Activated CD8-positive, alpha-beta memory T cell treated with anti-CD3 and anti-CD28 coated beads for 24 hours (primary cell): ENCODE measurements at regions not wholly inside any gene's neighbourhood (a gene's known extent, or its start where the extent isn't known, plus 50 kb on each side); places are given as distances from the start of the nearest gene placed in this dataset.

Experiments
- DNase-seq: peaks from one replicate; pipeline ENCODE4 v3.0.0-alpha.2; 2020

DNA sequence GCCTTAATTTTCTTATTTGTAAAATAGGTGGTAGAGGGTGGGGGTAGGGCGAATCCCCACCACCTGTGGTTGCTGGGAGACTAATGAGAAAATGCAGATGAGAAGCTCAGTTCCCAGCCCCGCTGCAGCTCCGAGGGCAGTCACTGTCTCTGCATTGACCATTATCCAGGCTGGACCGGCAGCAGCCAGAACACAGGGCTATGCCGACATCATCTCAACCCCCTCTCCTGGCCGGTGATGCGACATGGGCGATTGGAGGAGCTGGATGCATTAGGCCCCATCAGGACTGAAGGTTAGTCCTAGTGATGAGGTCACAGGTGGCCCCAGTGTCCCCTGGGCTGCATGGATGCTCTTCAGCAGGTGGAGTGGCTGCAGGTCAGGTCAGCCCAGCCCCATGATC lies 412.4 kb downstream of the CTTN start:
- no peak for DNase-seq

DNA sequence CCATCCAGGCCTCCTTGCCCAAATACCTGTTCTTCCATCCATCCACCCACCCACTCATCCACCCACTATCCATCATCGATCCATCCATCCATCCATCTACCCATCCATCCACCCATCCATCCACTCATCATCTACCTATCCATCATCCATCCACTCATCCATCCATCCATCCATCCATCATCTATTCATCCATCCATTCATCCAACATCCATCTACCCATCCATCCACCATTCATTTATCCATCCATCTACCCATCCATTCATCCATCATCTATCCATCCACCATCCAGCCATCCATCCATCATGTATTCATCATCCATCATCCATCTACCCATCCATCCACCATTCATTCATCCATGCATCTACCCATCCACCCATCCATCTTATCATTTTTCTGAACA lies 413.2 kb downstream of the CTTN start:
- no peak for DNase-seq

DNA sequence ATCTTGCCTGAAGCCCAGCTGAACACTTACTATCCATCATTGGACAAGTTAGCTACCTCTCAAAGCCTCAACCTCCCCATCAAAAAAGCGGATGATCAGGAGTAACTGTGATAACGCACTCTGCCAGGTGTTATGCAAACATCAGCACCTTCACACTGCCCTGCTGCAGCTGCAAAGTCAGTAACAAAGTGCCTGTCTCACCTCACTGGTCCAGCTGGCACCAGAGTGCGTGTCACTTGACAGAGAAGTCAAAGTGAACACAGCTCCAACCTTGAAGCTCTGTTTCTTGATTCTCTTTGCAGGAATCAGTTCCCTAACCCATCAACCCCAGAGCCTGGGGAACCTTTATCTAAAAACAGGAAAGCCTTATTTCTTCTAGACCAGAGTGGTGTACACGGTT lies 413.6 kb downstream of the CTTN start:
- DNase-seq: no peak

DNA sequence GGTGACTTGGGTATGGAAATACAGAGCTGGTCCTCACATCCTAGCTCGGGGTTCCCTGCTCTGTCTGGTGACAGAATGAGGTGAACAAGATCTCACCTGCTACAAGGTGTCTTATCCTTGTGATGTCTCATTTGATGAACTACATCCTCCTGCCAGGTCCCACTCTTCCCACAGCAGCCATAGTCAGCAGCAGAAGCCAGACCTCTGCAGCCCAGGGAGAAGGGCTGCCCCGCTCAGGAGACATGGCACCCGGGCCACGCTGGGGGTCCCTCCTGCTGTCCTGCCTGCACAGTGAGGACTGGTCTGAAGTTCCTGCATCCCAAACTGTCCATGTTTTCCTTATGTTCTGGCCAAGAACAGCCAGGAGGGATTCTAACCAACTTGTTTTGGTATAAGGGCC lies 414.1 kb downstream of the CTTN start:
- no peak for DNase-seq

DNA sequence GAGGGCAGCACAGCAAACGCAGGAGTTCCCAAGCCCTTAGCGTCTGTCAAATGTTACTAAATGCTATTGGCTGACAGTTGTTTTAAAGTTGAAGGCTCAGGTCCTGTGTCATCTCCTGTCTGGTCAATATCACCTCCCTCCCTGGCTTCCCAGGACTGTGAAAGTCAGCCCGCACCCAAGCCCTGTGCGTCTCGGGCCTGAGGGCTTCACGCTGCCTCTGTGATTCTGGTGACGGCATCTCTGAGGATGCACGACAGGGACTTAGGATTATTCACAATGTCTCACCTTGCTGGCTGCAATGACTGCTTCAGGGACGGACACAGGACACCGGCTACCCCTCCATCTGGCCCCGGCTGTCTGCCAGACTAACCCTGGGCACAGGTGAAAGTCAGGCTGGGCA lies 415.3 kb downstream of the CTTN start:
- no peak for DNase-seq

DNA sequence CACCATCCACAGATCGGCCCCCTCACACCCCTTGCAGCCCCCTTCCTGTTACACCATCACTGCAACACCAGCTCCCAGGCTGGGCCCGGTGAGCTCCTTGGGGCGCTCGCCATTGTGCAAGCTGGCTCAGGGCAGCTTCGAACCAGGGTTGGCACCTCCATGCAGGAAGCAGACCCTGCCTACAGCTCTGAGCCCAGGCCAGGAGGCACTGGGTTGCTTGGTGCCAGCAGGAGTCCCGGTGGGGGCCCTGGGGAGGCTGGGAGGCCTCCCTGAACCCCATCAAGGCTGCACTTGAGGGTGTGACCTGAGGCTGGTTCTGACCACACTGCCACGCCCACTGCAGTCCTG lies 417.1 kb downstream of the CTTN start:
- DNase-seq: no peak

DNA sequence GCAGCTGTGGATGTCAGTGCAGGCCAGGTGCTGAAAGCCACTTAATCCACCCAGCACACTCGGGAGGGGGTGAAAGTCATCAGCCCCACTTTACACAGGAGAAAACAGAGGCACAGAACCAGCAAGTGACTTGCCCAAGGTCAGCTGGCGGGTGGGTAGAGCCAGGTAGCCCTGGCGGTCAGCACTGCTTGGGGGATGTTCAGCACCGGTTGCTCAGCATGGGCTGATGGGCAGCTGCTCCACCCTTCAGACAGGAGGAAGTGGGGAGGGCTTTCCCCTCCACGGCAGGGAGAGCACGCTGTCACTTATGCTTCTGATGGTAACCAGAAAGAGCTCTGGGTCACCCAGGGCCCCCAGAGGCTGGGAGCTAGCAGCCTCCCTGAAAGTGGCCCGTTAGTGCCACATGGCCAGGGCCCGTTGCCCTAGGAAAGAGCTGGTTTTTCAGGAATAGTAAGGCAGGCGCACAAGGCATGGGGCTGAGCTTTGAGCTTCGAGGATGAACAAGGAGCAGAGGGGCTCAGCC lies 417.9 kb downstream of the CTTN start:
- no peak for DNase-seq

DNA sequence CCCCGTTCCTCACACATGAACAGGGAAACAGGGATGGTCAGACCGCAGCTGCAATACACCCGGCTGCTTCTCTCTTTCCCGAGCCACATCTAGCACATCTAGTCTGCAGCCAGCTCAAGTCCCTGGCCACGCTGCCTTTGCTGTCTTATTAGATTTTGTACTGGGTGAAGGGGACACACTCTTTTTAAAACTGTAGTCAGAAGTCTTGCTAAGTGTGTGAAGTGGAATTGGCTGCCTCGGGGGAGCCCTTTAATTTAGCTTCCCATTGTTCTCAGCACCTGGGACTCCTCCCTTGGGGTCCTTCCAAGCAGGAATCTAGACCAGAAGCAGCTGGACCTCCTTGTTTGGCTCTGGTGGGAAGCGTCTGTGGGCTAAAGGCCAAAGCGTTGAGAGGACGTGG lies 420.0 kb downstream of the CTTN start:
- no peak for DNase-seq

DNA sequence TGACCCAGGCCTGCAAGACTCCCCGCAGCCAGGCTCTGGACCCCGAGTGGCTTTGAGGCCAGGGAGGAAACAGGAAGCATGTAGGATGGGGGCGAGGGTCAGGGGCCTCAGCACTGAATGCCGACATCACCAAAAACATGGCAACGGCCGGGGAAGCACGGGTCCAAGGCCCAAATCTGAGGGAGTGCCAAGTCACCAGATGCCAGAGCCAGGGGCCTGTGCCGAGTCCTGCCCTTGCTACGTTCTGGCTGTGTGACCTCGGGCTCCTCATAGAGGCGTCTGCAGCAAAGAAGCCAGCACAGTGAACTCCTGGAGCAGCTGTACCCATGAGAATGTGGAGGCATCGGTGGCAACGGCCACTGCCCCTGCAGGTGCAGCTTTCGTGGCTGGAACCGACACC lies 420.7 kb downstream of the CTTN start:
- DNase-seq: no peak

DNA sequence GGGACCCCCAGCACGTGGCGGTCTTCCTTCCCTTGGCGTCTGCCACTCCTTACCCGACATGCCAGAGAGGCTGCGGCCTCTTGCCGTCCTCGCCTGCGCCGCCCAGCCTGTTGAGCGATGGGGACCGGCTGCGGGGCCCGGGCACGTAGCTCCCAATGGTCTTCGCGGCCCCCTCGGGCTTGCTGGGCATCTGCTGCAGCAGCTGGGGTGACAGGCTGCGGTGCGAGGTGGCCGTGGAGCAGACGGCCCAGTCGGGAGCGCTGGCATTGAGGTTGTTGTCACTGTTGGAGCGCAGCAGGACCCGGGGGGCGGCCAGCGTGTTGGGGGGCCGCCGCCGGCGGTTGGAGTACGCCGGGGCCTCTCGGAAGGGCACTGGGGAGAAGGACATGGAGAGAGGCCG lies 422.0 kb downstream of the CTTN start:
- no peak for DNase-seq

DNA sequence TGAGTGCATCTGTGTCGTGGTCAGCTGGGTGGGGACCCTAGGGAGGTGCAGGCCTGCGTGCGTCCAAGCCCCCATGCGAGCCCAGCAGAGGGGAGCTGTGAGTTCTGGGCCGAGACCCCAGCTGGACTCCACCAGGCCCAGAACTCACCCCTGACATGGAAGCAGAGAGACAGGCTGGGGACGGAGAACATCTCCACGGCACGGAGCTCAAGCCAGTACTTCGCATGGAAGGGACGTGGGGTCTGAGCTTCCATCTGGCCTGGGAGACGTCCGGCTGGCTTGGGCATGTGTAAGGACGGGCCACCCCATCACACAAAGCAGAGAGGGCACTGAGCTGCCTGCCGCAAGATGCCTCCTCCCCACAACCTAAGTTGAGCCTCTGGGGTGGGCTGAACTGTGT lies 422.4 kb downstream of the CTTN start:
- DNase-seq: no peak

DNA sequence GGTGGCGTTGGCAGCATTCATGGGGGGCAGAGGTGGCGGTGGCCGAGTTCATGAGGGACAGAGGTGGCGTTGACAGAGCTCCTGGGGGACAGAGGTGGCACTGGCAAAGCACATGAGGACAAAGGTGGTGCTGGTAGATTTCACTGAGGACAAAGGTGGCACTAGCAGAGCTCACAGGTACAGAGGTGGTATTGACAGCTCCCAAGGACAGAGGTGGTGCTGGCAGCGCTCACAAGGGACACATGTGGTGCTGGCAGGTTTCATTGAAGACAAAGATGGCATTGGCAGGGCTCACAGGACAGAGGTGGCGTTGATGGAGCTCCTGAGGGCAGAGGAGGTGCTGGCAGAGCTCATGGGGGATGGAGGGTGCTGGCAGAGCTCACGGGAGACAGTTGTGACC lies 425.4 kb downstream of the CTTN start:
- no peak for DNase-seq

DNA sequence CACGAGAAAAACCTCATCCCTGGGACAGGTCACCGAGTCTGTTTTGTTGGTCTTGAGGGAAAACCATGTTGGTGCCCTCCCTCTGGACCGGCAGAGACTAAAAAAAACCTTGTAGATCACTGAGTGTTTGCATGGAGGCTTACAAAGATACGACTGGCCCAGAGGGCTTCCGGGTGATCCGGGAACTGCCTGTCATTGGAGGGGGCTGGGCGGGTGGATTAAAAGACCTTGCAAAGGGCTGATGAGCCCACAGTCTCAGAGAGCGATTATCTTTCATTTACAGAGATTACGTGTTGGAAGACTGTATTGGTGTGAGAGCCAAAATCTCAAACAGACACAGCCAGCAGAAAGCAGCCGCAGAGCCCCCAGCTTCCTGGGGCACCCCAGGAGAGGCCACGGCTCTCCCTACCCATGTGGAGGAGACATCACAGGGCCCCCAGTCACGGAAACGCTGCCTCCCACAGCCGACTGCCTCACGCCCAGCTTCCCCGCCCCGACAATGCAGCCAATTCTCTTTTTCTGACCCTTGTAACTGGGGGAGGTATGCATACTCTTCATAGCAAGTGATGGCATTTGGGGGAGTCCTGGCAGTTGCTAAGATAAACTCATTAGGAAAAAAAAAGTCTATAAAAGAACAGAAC lies 426.4 kb downstream of the CTTN start:
- no peak for DNase-seq

DNA sequence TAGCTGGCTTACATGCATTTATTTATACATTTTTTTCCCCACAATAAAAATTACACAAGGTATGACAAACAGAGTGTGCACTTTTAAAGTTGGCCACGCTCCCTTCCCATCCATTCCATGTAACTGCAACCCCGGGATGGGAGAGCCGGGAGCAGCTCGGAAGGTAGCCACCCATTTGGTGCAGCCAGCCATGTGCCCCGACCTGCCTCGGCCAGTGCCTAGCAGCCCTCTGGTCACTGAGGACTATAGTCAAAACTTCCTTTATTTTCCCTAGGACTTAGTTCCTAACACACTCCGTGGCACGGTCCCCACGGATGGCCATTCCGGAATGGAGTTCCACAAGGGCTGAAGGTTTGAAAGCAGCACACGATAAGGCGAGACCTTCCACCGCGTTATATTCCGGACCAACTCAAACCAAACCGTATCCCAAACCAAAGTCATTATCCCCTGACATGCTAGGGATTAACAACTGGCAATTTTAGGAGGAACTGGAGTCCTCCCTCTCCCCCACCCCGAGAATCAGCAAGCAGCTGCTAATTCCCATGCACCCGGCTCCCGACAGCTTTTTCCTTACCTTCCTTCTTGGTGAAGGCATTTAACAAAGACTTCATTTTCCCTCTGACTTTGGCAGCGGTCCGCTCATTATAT lies 426.4 kb downstream of the SHANK2 start:
- no peak for DNase-seq

DNA sequence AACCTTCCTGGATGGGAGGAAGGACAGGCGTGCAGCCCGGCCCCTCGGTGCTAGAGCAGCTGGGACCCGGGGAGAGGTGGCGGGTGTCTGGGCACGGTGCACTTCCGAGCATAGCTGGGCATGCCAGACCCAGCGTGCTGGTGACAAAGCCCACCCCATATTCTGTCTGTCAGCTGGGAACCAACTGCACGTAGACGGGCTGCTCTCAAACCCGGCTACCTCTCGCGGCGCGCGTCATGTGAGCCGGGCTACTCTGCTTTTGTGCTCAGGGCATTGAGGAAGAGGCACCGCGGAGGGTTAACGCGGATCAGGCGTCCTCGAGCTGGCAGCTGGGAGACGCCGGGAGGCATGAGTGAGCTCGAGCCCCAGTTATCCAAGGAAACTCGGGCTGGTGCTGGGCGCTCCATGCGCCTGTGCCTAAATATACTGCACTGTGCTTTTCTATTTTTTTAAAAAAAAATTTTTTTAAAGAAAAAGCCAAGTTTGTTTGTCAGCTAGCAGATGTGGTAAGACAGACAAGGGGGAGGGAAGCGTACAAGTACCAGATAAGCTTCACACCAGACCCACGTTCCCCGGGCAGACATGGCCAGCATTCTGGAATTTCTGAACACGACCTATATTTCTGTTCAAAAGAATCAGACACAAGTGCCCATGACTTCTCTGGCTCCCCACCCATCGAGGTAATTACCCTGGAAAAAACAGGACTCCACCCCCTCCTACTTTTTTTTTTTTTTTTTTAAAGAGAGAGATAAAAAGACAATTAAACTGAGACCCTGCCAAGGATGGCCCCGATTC lies 425.6 kb downstream of the SHANK2 start:
- DNase-seq: no peak

DNA sequence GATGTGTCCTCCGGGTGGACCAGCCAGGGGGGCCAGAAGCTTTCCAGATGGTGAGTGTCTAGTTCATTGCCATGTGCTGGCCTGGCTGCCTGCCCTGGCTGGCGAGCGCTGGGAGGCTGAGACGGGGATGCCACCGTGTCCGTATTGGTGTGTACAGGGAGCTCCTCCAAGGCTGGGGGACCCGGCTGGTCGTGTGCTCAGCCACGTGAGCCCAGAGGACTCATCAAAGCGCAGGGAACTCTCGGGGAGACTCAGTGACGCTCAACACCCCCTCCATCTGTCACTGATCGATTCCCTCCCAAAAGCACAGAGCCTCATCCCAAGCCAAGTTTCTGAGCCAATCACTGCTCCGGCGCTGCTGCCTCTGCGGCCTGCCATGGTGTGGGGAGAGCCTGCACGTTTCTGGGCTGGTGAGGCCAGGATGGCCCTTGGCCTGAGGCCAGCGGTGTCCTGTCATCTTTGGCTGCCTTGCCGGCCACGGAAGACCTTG lies 423.7 kb downstream of the SHANK2 start:
- DNase-seq: no peak

DNA sequence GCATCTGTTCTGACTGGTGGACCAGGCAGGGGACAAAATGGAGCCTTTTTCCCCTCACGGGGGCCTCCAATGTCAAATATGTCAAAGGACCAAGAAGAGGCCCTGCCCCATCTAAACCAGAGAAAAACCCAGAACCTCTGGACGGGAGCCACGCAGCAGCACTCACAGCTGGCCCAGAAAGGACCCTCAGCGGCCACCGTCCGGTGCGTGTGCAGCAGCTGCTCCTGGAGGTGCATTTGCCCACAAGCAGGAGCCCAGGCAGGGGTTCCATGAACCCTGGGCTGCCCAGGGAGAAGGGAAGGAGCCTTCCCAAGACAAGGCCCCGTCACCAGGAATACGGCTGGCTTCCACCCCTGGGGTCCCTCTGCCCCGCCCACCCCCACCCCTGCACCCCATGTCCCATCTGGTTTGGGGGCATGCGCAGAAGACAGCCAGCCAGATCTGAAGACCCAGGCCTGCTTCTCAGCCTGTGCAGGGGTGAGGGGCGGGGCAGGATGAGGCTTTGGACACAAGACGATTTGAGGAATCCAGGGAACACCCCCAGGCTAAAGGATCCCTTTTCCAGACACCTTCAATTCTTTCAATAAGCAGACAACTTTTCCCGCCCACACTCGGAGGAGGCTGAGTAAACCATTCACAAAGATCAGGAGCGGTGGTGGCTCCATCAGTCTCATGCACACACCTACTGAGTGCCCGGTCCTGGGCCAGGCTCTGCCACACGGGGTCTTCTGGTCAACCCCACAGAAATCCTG lies 423.1 kb downstream of the SHANK2 start:
- DNase-seq: no peak

DNA sequence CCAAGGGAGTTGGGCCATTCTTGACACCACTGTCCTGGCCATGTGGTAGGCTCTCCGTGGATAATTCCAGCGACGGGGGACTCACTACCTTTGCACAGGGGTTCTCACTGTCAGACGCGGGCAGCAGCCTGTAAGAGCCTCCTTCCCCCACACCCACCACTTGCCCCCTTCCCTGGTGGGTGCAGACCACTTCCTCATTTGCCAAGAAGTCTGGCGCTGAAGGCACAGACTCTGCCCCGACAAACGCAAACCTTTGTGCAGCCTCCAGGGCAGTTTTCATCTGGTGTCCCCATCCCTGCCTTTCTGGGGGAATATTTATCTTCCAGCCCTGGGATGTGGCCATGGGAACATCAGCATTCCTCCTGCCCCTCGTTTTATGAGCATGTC lies 422.5 kb downstream of the SHANK2 start:
- DNase-seq: no peak

DNA sequence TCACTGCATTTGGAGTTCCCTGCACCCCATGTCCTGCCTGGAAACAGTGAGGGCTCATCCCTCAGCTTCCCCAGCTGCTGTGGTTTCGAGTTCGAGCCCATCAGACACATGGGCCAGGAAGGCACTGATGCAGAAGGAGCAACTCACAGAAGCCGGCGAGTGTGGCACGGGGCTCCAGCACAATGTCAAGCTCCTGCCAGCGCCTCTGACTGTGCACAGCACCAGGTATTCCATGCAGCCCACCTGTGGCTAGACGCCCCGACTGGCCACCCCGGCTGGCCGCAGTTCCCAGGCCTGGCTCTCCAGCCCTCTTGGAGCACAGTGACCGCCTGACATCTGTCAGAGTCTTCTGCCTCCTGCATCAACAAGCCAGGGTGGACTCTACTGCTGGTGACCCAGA lies 419.4 kb downstream of the SHANK2 start:
- DNase-seq: no peak

DNA sequence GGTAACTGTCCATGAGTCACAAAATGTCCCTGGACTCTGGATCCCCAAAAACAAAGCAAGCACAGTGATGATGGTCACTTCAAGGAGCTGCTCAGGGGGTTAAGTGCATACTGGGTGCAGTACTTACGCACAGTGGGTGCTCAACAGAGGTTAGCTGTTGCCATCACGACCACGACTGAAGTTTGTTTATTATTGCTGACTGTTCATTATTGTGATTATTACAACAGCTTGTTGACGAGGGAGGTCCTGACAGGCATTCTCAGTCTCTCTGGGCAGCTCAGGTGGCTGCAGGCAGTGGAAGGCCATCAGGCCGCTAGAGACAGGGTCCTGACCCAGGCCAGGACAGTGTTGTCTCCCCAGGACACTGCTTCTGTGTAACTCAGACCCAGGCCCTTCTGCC lies 418.8 kb downstream of the SHANK2 start:
- DNase-seq: no peak

DNA sequence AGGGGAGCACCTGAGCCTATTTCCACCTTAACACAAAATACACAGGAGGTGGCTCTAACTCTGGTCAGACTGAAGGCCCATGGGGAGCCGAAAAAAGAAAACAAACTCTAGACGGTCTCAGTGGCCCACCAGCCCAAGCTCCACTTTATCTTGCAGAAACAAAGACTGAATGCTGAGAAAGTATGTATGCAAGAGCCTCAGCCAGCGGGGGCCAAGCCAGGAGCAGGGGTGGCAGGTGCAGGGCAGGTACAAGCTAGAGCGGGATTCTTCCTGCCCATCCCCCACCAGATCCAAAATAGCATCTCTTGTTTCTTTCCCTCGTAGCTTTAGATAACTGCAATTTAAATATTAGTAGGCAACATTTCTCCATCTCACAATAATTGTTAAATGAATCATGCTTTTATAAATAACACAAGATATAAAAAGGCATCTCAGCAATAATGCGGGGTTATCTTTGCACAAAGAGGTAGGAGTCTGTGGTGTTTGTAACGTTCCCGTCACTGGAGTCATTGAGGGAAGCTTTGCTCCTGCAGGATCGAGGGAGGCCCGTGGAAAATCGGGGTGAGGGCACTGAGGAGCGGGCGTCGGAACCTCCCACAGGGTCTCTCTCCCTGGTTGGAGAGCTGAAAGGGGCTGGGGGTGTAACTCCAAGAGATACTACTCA lies 418.0 kb downstream of the SHANK2 start:
- no peak for DNase-seq

DNA sequence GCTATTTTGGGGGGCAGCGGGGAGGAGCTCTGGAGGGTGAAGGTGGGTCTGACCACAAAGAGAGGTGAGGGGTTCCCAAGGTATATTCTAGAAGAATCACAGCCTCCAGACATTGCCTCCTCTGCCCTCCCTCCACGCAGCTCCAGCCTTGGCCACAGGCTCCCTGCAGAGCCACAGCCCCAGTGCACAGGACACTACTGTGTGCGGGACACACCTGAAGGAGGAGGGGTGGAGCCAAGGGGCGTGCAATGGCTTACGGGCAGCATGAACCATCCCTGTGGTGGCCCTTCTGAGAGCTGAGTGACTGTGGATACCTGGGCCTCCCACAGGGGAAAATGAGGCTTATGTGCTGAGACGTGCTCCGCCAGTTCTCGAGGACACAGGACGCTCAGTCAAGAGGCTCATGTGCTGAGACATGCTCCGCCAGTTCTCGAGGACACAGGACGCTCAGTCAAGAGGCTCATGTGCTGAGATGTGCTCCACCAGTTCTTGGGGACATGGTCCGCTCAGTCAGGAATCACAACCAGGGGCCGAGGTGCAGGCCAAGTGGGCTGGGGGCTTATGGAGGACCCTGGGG lies 417.3 kb downstream of the SHANK2 start:
- DNase-seq: no peak
